ENCODE measurements at regions not wholly inside any gene's neighbourhood (a gene's known extent, or its start where the extent isn't known, plus 50 kb on each side); places are given as distances from the start of the nearest gene placed in this dataset.

GRCh38 chr9:85192750-85193149, 523.2 kb downstream of the NTRK2 start:
- TF ChIP-seq ZBTB33 (IDR thresholded peaks at IDR 0.05), result no peak
- no peak for TF ChIP-seq JUND (IDR thresholded peaks at IDR 0.05)
- TF ChIP-seq, protein P1, sequence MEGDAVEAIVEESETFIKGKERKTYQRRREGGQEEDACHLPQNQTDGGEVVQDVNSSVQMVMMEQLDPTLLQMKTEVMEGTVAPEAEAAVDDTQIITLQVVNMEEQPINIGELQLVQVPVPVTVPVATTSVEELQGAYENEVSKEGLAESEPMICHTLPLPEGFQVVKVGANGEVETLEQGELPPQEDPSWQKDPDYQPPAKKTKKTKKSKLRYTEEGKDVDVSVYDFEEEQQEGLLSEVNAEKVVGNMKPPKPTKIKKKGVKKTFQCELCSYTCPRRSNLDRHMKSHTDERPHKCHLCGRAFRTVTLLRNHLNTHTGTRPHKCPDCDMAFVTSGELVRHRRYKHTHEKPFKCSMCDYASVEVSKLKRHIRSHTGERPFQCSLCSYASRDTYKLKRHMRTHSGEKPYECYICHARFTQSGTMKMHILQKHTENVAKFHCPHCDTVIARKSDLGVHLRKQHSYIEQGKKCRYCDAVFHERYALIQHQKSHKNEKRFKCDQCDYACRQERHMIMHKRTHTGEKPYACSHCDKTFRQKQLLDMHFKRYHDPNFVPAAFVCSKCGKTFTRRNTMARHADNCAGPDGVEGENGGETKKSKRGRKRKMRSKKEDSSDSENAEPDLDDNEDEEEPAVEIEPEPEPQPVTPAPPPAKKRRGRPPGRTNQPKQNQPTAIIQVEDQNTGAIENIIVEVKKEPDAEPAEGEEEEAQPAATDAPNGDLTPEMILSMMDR (IDR thresholded peaks at IDR 0.05; ENCODE audit: low read depth, low read length, missing input control), result no peak
- no peak for TF ChIP-seq FOXA2 (IDR thresholded peaks at IDR 0.05)
- TF ChIP-seq HNF4A (conservative IDR thresholded peaks at IDR 0.05), result no peak
- TF ChIP-seq NR2F2 (IDR thresholded peaks at IDR 0.05), result no peak
- no peak for TF ChIP-seq FOXA1 (IDR thresholded peaks at IDR 0.05)
- TF ChIP-seq RXRA (IDR thresholded peaks at IDR 0.05), result no peak
- Histone ChIP-seq H3K27me3 (ENCODE audit: control insufficient read depth in 4 of 4, insufficient read depth in 4 of 4, low read length in 3 of 4) (peaks cover 0 to 4% (median 0%) of the 10 kb centered on the region in 4 donors), H3K27ac (ENCODE audit: low read depth in 1 of 2, low read length in 2 of 2) (no peak overlapping the region), H3K9ac (ENCODE audit: low read depth in 1 of 2, low read length in 2 of 2) (no peak overlapping the region), H3K4me3 (ENCODE audit: low read depth in 1 of 3, low read length in 3 of 3) (no peak overlapping the region), H3K4me1 (ENCODE audit: control insufficient read depth in 4 of 4, insufficient read depth in 4 of 4, low read length in 3 of 4) (no peaks in the 10 kb centered on the region), H3K9me3 (ENCODE audit: control insufficient read depth in 4 of 4, low read length in 3 of 4) (no peaks in the 10 kb centered on the region), H3K36me3 (ENCODE audit: control insufficient read depth in 4 of 4, insufficient read depth in 3 of 4, low read depth in 1 of 4, low read length in 3 of 4) (no peaks in the 10 kb centered on the region)
- DNase-seq (ENCODE audit: low spot score), result no peak
- WGBS, result 75% methylated on average over 4 of the region's 4 CpGs

GRCh38 chr9:85186218-85186585, 516.7 kb downstream of the NTRK2 start:
- no peak overlapping the region for H3K4me3 ChIP-seq (ENCODE audit: low read depth in 1 of 3, low read length in 3 of 3)
- H3K9ac ChIP-seq (ENCODE audit: low read depth in 1 of 2, low read length in 2 of 2), result no peak overlapping the region
- H3K9me3 ChIP-seq (ENCODE audit: control insufficient read depth in 4 of 4, low read length in 3 of 4), result no peaks in the 10 kb centered on the region
- DNase-seq (ENCODE audit: low spot score), result no peak
- WGBS, result 68% methylated on average over 2 of the region's 2 CpGs
- H3K27ac ChIP-seq (ENCODE audit: low read depth in 1 of 2, low read length in 2 of 2), result no peak overlapping the region
- TF ChIP-seq HNF4A (conservative IDR thresholded peaks at IDR 0.05) (no peak), NR2F2 (IDR thresholded peaks at IDR 0.05) (no peak), YY1 (IDR thresholded peaks at IDR 0.05) (no peak), TAF1 (conservative IDR thresholded peaks at IDR 0.05) (no peak), SP1 (IDR thresholded peaks at IDR 0.05) (no peak), GABPA (IDR thresholded peaks at IDR 0.05 in 1 of 2, conservative IDR thresholded peaks at IDR 0.05 in 1 of 2) (no peak), RAD21 (IDR thresholded peaks at IDR 0.05) (no peak), FOXA1 (IDR thresholded peaks at IDR 0.05) (no peak), REST (IDR thresholded peaks at IDR 0.05) (no peak), ZBTB33 (IDR thresholded peaks at IDR 0.05) (no peak)
- TF ChIP-seq, protein P2, sequence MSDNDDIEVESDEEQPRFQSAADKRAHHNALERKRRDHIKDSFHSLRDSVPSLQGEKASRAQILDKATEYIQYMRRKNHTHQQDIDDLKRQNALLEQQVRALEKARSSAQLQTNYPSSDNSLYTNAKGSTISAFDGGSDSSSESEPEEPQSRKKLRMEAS (IDR thresholded peaks at IDR 0.05), result no peak
- TF ChIP-seq, protein P3, sequence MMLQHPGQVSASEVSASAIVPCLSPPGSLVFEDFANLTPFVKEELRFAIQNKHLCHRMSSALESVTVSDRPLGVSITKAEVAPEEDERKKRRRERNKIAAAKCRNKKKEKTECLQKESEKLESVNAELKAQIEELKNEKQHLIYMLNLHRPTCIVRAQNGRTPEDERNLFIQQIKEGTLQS (IDR thresholded peaks at IDR 0.05), result no peak
- peaks cover 0 to 4% (median 2%) of the 10 kb centered on the region in 4 donors for H3K27me3 ChIP-seq (ENCODE audit: control insufficient read depth in 4 of 4, insufficient read depth in 4 of 4, low read length in 3 of 4)
- H3K4me1 ChIP-seq (ENCODE audit: control insufficient read depth in 4 of 4, insufficient read depth in 4 of 4, low read length in 3 of 4), result no peaks in the 10 kb centered on the region
- H3K36me3 ChIP-seq (ENCODE audit: control insufficient read depth in 4 of 4, insufficient read depth in 3 of 4, low read depth in 1 of 4, low read length in 3 of 4), result no peaks in the 10 kb centered on the region
